ENCODE measurements at regions not wholly inside any gene's neighbourhood (a gene's known extent, or its start where the extent isn't known, plus 50 kb on each side); places are given as distances from the start of the nearest gene placed in this dataset.

DNA sequence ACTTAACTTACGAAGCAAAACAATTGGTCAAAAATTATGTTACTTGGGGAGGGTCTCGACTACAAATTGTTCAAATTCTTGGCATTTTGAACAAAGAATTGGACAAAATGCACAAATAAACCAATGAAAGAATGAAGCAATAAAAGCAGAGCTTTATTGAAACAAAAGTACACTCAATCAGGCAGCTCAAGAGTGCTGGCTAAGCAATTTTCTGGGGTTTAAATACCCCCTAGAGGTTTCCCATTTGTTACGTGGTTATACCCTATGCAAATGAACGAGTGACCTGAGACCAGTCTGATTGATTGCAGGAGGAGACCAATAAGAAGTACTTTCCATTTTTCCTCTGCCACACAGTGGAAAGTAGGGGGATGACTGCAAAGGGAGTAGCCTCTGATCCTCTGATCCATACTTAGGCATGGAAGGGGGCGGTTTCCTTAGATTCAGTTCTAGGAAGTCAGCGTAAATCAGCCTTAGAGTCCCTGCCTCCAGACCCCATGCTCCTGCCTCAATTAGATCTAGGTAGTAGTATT, 228.6 kb downstream of the EFNB2 start:
- Histone ChIP-seq H3K4me1 (no peaks in the 10 kb centered on the region), H3K9me3 (no peaks in the 10 kb centered on the region), H3K36me3 (no peaks in the 10 kb centered on the region), H3K4me3 (no peak overlapping the region), H3K27me3 (ENCODE audit: low read depth) (no peaks in the 10 kb centered on the region), H3K27ac (no peak overlapping the region)
- DNase-seq (no peak), ATAC-seq (no peak)
- intact Hi-C loops (cut with DNase I): no loop called here
- no peak for TF ChIP-seq CTCF (IDR thresholded peaks at IDR 0.05)

GRCh38 chr13:106302843-106303242, 232.6 kb downstream of the EFNB2 start:
- no peak for ATAC-seq
- intact Hi-C loops (cut with DNase I): no loop called here
- no peaks in the 10 kb centered on the region for H3K36me3 ChIP-seq

DNA sequence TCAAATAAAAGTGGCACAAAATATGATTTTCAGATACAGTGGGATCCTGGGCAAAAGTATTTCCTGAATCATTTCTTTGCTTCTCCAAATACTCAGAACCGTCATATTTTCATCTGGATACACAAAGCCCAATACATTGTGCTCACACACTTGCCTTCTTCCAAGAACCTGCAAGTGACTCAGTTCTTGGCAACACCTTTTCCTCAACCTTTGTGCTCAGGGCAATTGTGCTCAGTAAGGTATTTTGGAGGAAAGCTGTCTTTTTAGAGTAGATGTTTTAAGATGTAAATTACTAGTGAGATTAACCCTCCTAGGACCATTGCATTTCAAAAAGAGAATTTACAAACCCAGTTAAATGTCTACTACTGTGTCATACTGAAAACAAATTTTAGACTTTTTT, 233.5 kb downstream of the EFNB2 start:
- Histone ChIP-seq H3K4me1 (no peaks in the 10 kb centered on the region), H3K27ac (no peak overlapping the region), H3K4me3 (no peak overlapping the region), H3K27me3 (ENCODE audit: low read depth) (no peaks in the 10 kb centered on the region), H3K9me3 (no peaks in the 10 kb centered on the region), H3K36me3 (no peaks in the 10 kb centered on the region)
- DNase-seq (no peak), ATAC-seq (no peak)
- no peak for TF ChIP-seq CTCF (IDR thresholded peaks at IDR 0.05)
- intact Hi-C loops (cut with DNase I): no loop called here

More at GRCh38 chr13:106302843-106303242, 232.6 kb downstream of the EFNB2 start:
- Histone ChIP-seq H3K27ac (no peak overlapping the region), H3K4me1 (no peaks in the 10 kb centered on the region), H3K9me3 (no peaks in the 10 kb centered on the region), H3K4me3 (no peak overlapping the region), H3K27me3 (ENCODE audit: low read depth) (no peaks in the 10 kb centered on the region)
- no peak for DNase-seq
- no peak for TF ChIP-seq CTCF (IDR thresholded peaks at IDR 0.05)

DNA sequence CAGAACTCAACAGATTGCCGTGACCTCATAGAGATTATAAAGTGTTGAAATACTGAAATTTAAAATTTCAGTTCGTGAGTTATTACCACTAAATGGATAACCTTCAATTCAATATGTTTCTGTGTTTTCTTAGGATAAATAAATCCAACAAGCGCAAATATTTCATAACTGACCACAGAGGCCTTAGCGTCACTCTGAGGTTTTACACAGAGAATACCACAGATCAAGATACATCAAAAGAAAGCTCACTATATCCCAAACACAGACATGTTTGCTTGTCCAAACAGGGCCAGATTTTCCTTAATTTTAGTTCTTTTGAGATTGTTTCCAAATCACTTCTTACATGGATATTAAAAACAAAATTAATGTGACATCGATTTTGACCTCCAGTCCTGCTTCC, 235.8 kb downstream of the EFNB2 start:
- Histone ChIP-seq H3K27ac (no peak overlapping the region), H3K36me3 (no peaks in the 10 kb centered on the region), H3K4me3 (no peak overlapping the region), H3K4me1 (no peaks in the 10 kb centered on the region), H3K9me3 (no peaks in the 10 kb centered on the region), H3K27me3 (ENCODE audit: low read depth) (no peaks in the 10 kb centered on the region)
- DNase-seq (no peak), ATAC-seq (no peak)
- TF ChIP-seq CTCF (IDR thresholded peaks at IDR 0.05): no peak
- intact Hi-C loops (cut with DNase I): no loop called here

- Histone ChIP-seq H3K27me3 (ENCODE audit: low read depth) (no peaks in the 10 kb centered on the region), H3K4me3 (no peak overlapping the region), H3K4me1 (no peaks in the 10 kb centered on the region), H3K27ac (no peak overlapping the region), H3K9me3 (no peaks in the 10 kb centered on the region), H3K36me3 (no peaks in the 10 kb centered on the region)
- TF ChIP-seq CTCF (IDR thresholded peaks at IDR 0.05): no peak
- DNase-seq (no peak), ATAC-seq (no peak)
- intact Hi-C loops (cut with DNase I): no loop called here
Observed at GRCh38 chr13:106297283-106297682, 238.2 kb downstream of the EFNB2 start.

DNA sequence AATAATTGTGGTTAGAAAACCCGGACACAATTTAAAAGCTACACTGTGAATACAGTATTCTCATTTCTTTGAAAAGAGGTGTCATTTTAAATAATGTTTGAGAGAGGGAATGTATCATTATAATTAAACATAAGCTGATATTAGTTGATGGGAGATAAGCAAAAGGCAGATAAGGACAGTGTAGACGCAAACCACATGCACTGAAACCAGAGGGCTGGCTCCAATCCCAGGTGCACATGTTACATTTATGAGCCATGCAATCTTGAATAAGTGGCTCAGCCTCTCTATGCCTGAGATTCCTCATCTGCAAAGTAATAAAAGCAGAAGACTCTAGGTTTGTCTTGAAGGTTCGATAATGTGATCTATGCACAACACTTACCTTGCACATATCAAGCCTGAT, 238.7 kb downstream of the EFNB2 start:
- Histone ChIP-seq H3K27me3 (ENCODE audit: low read depth) (no peaks in the 10 kb centered on the region), H3K4me1 (no peaks in the 10 kb centered on the region), H3K9me3 (no peaks in the 10 kb centered on the region), H3K36me3 (no peaks in the 10 kb centered on the region), H3K27ac (no peak overlapping the region), H3K4me3 (no peak overlapping the region)
- intact Hi-C loops (cut with DNase I): no loop called here
- DNase-seq (no peak), ATAC-seq (no peak)
- no peak for TF ChIP-seq CTCF (IDR thresholded peaks at IDR 0.05)
